Activated T-cell treated with anti-CD3 and anti-CD28 coated beads, Interleukin-2, amount 50 U/mL, for 24 hours (primary cell): ENCODE measurements at regions not wholly inside any gene's neighbourhood (a gene's known extent, or its start where the extent isn't known, plus 50 kb on each side); places are given as distances from the start of the nearest gene placed in this dataset.
"Not testable (repeated sequence)": the region's sequence is repeated elsewhere in the genome, so short reads cannot be mapped to it uniquely, and the experiment has no call there.

Experiments used
- DNase-seq: peaks from one replicate; pipeline ENCODE4 v3.0.0-alpha.2; 2020
- H3K27ac Mint-ChIP-seq: 2 replicates; pipeline ENCODE4 v1.8.0; 2020; ENCODE audit warnings: mild to moderate bottlenecking, mixed read lengths
- H3K27me3 Mint-ChIP-seq: 2 replicates; pipeline ENCODE4 v1.8.0; 2020; ENCODE audit warnings: mixed read lengths
- H3K36me3 Mint-ChIP-seq: 2 replicates; pipeline ENCODE4 v1.8.0; 2020; ENCODE audit warnings: low read depth, mixed read lengths
- H3K4me1 Mint-ChIP-seq: 2 replicates; pipeline ENCODE4 v1.8.0; 2020; ENCODE audit warnings: low read depth, mixed read lengths
- H3K4me3 Mint-ChIP-seq: 2 replicates; pipeline ENCODE4 v1.8.0; 2020; ENCODE audit warnings: mild to moderate bottlenecking, moderate library complexity, mixed read lengths
- H3K9me3 Mint-ChIP-seq: 2 replicates; pipeline ENCODE4 v1.8.0; 2020; ENCODE audit warnings: mixed read lengths

GRCh38 chr1:95652423-95652965, 418.5 kb downstream of the RWDD3 start:
- no peak for DNase-seq
- H3K9me3 Mint-ChIP-seq = no peaks in the 10 kb centered on the region
- H3K36me3 Mint-ChIP-seq = no peaks in the 10 kb centered on the region
- no peak overlapping the region for H3K27ac Mint-ChIP-seq
- H3K4me3 Mint-ChIP-seq = no peak overlapping the region
- H3K27me3 Mint-ChIP-seq = no peaks in the 10 kb centered on the region
- H3K4me1 Mint-ChIP-seq = no peaks in the 10 kb centered on the region

DNA sequence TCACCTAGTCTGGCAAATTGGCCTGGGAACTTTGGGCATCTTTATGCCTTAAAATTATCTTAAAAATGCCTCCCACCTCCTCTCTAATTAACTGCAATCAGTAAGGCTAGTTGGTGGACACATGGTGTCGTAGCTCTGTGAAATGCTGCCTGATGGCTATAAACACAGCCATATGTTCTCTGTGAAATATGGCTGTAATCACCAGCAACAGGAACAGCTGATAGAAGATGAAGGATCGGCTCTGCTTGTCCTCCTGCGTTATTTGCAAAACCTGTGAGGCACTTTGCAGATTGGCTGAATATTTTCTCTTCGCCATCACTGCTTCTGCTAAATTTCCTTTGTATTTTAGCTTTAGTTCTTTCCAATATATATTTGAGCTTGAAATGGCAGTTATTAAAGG, 419.6 kb downstream of the RWDD3 start:
- H3K4me3 Mint-ChIP-seq = no peak overlapping the region
- H3K36me3 Mint-ChIP-seq = no peaks in the 10 kb centered on the region
- no peak overlapping the region for H3K27ac Mint-ChIP-seq
- H3K4me1 Mint-ChIP-seq = no peaks in the 10 kb centered on the region
- no peaks in the 10 kb centered on the region for H3K27me3 Mint-ChIP-seq
- no peaks in the 10 kb centered on the region for H3K9me3 Mint-ChIP-seq
- DNase-seq = no peak

GRCh38 chr1:95655321-95656020, 421.5 kb downstream of the RWDD3 start:
- DNase-seq = no peak
- peaks cover under 1% of the 10 kb centered on the region for H3K9me3 Mint-ChIP-seq
- no peaks in the 10 kb centered on the region for H3K36me3 Mint-ChIP-seq
- H3K4me1 Mint-ChIP-seq = no peaks in the 10 kb centered on the region
- no peaks in the 10 kb centered on the region for H3K27me3 Mint-ChIP-seq
- H3K4me3 Mint-ChIP-seq = no peak overlapping the region
- H3K27ac Mint-ChIP-seq = no peak overlapping the region

- Mint-ChIP-seq H3K36me3 (no peaks in the 10 kb centered on the region), H3K4me1 (no peaks in the 10 kb centered on the region), H3K4me3 (no peak overlapping the region), H3K27me3 (no peaks in the 10 kb centered on the region), H3K27ac (no peak overlapping the region), H3K9me3 (peaks cover 2% of the 10 kb centered on the region)
- no peak for DNase-seq
Measured at GRCh38 chr1:95657248-95657647, 423.2 kb downstream of the RWDD3 start.

DNA sequence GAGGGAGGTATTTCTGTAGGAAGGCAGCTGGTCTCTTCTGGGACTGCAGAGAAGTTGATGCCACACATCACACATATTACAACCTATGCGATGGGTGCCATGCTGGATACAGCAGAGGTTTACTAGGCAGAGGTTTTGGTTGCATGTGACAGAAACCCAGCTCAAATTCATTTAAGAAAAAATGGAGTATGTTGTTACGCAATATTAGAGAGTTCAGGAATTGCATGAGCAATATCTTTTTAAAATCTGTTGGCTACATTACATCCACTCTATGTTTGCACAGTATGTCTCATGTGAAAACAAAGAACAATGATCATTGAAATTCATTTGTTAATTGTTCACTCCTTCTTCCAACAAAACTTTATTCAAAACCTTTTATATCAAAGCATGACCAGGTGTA, 425.2 kb downstream of the RWDD3 start:
- Mint-ChIP-seq H3K9me3 (peaks cover 5% of the 10 kb centered on the region), H3K36me3 (no peaks in the 10 kb centered on the region), H3K27ac (no peak overlapping the region), H3K4me3 (no peak overlapping the region), H3K27me3 (no peaks in the 10 kb centered on the region), H3K4me1 (no peaks in the 10 kb centered on the region)
- no peak for DNase-seq

- H3K4me1 Mint-ChIP-seq = no peaks in the 10 kb centered on the region
- H3K9me3 Mint-ChIP-seq = peaks cover 5% of the 10 kb centered on the region
- H3K27ac Mint-ChIP-seq = no peak overlapping the region
- no peaks in the 10 kb centered on the region for H3K27me3 Mint-ChIP-seq
- no peaks in the 10 kb centered on the region for H3K36me3 Mint-ChIP-seq
- no peak overlapping the region for H3K4me3 Mint-ChIP-seq
- no peak for DNase-seq
Measured at GRCh38 chr1:95659588-95659987, 425.6 kb downstream of the RWDD3 start.

DNA sequence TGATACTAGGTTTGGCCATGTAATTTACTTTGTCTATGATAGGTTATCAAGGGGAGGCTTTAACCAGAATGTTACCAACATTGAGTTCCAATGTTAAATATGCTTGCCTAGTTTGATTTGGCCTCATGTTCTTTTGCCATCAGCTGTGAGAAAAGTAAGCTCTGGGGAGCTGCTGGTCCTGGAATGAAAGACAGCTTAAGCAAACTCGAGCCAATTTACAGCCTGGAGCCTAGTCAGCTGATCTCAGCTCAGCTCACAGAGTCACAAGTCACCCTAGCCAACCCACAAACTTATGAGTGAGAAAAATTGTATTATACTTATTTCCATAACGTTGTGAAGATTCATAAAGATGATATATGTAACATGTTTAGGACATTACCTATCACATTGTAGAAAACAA, 426.7 kb downstream of the RWDD3 start:
- Mint-ChIP-seq H3K9me3 (peaks cover 10% of the 10 kb centered on the region), H3K36me3 (no peaks in the 10 kb centered on the region), H3K4me1 (no peaks in the 10 kb centered on the region), H3K27ac (no peak overlapping the region), H3K27me3 (no peaks in the 10 kb centered on the region), H3K4me3 (no peak overlapping the region)
- no peak for DNase-seq

- H3K36me3 Mint-ChIP-seq, H3K4me3 Mint-ChIP-seq, H3K27ac Mint-ChIP-seq, H3K27me3 Mint-ChIP-seq, H3K4me1 Mint-ChIP-seq, DNase-seq: not testable (repeated sequence)
- H3K9me3 Mint-ChIP-seq = peaks cover 10% of the 10 kb centered on the region
Measured at GRCh38 chr1:95663530-95663929, 429.5 kb downstream of the RWDD3 start.

DNA sequence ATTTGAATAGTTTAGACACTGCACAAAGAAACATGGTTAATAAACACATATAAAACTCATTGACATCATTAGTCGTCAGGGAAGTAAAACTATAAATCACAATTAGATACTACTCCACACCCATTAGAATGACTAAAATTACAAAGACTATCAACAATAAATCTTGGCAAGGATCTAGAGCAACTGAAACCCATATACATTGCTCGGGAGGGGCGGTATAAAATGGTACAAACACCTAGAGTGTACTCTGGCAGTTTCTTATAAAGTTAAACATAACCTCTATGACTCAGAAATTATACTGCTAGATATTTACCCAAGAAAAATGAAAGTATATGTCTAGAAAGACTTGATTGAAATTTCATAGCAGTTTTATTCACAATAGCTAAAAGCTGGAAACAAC, 434.2 kb downstream of the RWDD3 start:
- H3K4me3 Mint-ChIP-seq = no peak overlapping the region
- H3K27ac Mint-ChIP-seq = no peak overlapping the region
- no peaks in the 10 kb centered on the region for H3K36me3 Mint-ChIP-seq
- DNase-seq = no peak
- no peaks in the 10 kb centered on the region for H3K27me3 Mint-ChIP-seq
- peaks cover 5% of the 10 kb centered on the region for H3K9me3 Mint-ChIP-seq
- H3K4me1 Mint-ChIP-seq = no peaks in the 10 kb centered on the region

- not testable (repeated sequence) for H3K9me3 Mint-ChIP-seq
Measured at GRCh38 chr1:95669638-95670037, 435.6 kb downstream of the RWDD3 start.

GRCh38 chr1:95671098-95671497, 437.1 kb downstream of the RWDD3 start:
- no peak for DNase-seq
- H3K4me3 Mint-ChIP-seq = no peak overlapping the region
- H3K4me1 Mint-ChIP-seq = no peaks in the 10 kb centered on the region
- H3K9me3 Mint-ChIP-seq = no peaks in the 10 kb centered on the region
- H3K36me3 Mint-ChIP-seq = no peaks in the 10 kb centered on the region
- H3K27ac Mint-ChIP-seq = no peak overlapping the region
- H3K27me3 Mint-ChIP-seq = no peaks in the 10 kb centered on the region

More at GRCh38 chr1:95669638-95670037, 435.6 kb downstream of the RWDD3 start:
- H3K4me3 Mint-ChIP-seq, DNase-seq, H3K27me3 Mint-ChIP-seq, H3K4me1 Mint-ChIP-seq, H3K36me3 Mint-ChIP-seq, H3K27ac Mint-ChIP-seq: not testable (repeated sequence)

- no peaks in the 10 kb centered on the region for H3K9me3 Mint-ChIP-seq
- no peaks in the 10 kb centered on the region for H3K4me1 Mint-ChIP-seq
- H3K27ac Mint-ChIP-seq = no peak overlapping the region
Measured at GRCh38 chr1:95679262-95679661, 445.3 kb downstream of the RWDD3 start.

DNA sequence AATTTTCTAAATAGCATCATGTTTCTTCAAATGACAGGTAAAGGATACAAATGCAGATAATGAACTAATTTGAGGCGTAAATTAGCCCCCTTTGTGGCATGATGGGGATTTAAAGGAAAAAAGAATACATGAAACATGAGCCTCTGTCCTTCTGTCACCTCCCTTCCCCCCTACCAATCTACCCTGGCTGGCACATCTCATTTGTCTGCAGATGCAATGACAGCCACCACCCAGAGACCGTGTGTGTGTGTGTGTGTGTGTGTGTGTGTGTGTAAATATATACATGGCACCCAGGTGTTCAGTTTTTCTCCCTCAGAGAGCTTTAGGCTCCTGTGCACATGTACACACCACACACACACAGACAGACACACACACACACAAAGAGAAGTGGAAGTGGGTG, 451.1 kb downstream of the RWDD3 start:
- H3K36me3 Mint-ChIP-seq = no peaks in the 10 kb centered on the region
- H3K27me3 Mint-ChIP-seq = no peaks in the 10 kb centered on the region
- H3K4me1 Mint-ChIP-seq = no peaks in the 10 kb centered on the region
- H3K4me3 Mint-ChIP-seq = no peak overlapping the region
- no peaks in the 10 kb centered on the region for H3K9me3 Mint-ChIP-seq
- no peak for DNase-seq
- H3K27ac Mint-ChIP-seq = no peak overlapping the region

More at GRCh38 chr1:95679262-95679661, 445.3 kb downstream of the RWDD3 start:
- no peak overlapping the region for H3K4me3 Mint-ChIP-seq
- H3K27me3 Mint-ChIP-seq = no peaks in the 10 kb centered on the region
- no peaks in the 10 kb centered on the region for H3K36me3 Mint-ChIP-seq
- DNase-seq = no peak

GRCh38 chr1:95686217-95686616, 452.2 kb downstream of the RWDD3 start:
- Mint-ChIP-seq H3K27ac (no peak overlapping the region), H3K4me1 (no peaks in the 10 kb centered on the region), H3K36me3 (no peaks in the 10 kb centered on the region), H3K4me3 (no peak overlapping the region), H3K9me3 (no peaks in the 10 kb centered on the region), H3K27me3 (no peaks in the 10 kb centered on the region)
- no peak for DNase-seq

DNA sequence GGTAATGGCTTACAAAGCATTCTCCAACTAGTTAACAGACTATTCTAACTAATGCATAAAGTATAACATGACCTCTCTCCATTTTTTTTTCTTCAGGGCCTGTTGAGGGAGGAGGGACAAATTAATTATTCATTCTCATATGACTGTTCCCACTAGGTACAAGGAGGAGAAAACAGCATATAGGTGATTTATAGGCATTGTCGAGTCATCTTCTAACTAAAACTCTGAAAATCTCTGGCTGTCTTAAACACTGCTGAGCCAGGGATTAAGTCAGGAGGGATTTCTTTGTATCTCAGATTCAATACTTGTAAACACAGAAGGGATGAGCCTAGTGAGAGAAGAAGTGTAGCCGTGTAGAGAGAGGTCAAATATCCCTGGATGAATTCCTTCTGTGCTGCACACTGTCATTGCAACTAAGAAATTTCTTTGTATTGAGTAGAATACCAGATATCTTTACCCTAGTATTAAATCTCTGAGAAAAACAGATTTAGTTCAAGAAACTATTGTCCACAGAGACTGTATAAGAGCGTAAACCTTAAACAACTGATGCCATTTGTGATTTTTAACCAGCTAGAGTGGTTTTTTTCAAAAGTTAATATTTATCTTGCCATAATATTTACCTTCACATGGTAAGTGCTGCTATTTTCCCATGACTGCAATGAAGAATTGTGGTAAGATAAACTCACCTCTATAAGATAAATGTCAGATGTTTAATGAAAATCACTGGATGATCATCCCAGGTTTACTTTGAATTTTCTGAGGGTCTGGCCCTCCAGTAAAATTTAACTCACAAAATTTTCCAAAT, 465.3 kb downstream of the RWDD3 start:
- Mint-ChIP-seq H3K4me1 (no peaks in the 10 kb centered on the region), H3K36me3 (no peaks in the 10 kb centered on the region), H3K27me3 (no peaks in the 10 kb centered on the region), H3K27ac (no peak overlapping the region), H3K9me3 (peaks cover 17% of the 10 kb centered on the region), H3K4me3 (no peak overlapping the region)
- DNase-seq = no peak
